ENCODE measurements at regions not wholly inside any gene's neighbourhood (a gene's known extent, or its start where the extent isn't known, plus 50 kb on each side); places are given as distances from the start of the nearest gene placed in this dataset.

DNA sequence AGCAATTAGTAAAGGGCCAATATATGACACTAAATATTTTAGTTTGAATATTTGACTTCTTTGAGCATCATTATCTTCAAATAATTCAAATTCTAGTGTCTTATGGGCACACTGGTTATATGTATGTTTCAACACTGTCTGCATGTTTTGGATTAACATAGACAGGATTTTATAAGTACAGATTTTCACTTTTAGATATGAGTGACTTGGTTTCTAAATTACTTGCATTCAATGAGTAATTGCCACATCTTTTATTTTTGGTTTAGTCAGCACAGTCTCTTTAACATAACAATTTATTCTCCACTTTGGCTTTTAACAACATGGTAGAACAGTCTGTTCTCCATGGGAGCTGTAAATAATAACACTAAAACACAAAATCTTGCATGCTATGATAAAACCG lies 674.8 kb downstream of the TBL1XR1 start:
- no peak for DNase-seq (ENCODE audit: low read depth)

DNA sequence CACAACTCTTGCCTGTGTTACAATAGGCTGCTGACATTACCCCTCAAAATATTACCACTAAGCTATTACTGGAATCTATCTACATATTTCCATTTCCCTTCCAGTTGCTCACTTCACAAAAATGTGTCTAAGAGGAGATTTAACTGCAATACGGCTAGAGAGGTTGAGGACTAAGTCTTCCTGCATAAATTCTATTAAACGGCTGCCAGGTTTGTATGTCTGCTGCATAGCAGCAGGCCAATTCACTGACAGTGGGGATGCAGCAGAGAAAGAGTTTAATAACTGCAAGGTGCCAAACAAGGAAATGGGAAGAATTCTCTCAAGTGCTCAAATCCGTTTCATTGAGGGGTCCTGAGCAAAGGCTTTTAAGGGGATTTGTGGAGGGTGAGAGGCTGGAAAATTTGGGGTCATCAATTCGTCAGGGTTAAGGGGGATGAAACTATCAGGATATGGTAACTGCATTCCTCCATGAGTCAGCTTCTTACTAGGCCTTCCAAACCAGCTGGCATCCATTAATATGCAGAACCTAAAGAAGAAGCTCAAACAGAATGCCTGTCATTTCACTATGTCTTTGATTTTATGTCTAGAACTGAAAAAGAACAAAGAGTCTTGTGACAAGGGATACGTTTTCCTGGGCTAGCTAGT lies 675.6 kb downstream of the TBL1XR1 start:
- peak; percentile 32 for DNase-seq (ENCODE audit: low read depth)
- H3K4me3 ChIP-seq (ENCODE audit: low read depth, low read length): no peak overlapping the region

More for the DNA sequence above, 674.8 kb downstream of the TBL1XR1 start:
- no peak overlapping the region for H3K4me3 ChIP-seq (ENCODE audit: low read depth, low read length)

DNA sequence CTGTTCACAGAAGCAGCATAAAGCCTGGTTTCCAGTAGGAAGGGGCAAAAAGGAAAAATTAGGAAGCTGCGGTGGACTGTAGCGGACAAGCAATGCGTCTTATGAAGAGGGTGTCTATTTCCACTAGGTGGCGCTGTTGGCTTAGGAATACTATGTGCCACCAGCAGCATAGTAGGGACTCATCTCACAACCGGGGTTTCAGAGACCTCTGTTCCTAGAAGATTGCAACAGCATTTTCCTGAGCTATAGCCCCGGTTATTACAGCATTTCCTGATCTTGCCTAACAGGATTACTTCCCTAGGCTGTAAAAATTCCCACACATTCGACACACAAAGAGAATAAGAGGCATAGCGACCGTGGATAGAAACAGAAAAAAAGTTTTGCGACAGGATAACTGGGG lies 683.0 kb downstream of the TBL1XR1 start:
- no peak overlapping the region for H3K4me3 ChIP-seq (ENCODE audit: low read depth, low read length)
- DNase-seq (ENCODE audit: low read depth): peak; percentile 18

DNA sequence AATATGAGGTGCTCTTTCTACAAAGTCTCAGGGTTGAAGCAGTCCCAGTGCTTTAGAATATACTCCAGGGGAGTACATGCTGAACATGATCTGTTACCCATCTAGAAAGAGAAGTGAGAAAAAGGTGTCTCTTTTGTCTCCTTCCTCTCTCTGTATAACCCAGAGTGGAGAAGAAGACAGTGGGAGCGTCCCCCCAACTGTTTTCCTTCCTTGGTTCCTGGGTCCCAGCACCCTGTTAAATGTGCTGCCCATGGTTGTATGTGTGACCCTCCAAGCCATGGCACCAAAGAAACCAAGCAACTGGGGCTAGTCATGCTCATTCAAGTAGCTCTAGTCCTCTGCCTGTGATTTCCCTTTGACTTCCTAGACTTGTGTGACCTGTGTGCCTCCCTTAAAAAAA lies 683.7 kb downstream of the TBL1XR1 start:
- no peak for DNase-seq (ENCODE audit: low read depth)

DNA sequence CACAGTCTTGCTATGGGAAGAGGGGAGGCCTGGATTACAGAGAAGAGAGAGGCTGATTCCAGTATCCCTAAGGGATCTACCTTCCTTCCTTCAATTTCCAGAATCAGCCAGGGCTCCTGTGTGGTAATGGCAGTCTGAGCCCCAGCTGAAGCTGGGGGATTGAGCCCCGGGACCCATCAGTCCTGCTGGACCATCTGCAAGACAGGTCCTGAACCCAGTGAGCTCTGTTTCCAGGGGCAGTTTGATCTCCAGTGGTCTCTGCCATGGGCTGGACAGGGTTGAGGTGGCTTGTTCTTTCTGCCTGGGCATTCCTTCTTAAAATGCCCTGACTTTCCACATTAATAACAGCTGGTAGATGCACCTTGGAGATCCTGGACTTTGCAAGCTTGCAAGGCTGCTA lies 685.2 kb downstream of the TBL1XR1 start:
- no peak for DNase-seq (ENCODE audit: low read depth)
- H3K4me3 ChIP-seq (ENCODE audit: low read depth, low read length): no peak overlapping the region

More for the DNA sequence above, 683.7 kb downstream of the TBL1XR1 start:
- no peak overlapping the region for H3K4me3 ChIP-seq (ENCODE audit: low read depth, low read length)

DNA sequence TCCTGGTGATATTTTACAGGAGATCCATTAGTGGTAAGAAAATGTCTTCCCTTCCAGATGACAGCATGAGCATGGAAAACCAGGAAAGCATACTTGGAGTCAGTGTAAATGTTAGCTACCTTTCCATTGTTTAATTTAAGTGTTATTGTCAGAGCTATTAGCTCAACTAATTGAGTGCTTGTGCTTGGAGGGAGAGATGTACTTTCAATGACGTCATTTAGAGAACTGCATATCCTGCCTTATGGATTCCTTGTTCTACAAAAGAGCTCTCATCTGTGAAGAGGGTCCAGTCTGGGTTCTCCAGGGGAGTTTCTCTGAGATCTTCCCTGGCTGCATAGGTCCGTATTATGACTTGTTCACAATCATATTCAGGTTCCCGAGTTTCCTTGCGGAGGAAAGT lies 687.2 kb downstream of the TBL1XR1 start:
- no peak for DNase-seq (ENCODE audit: low read depth)
- H3K4me3 ChIP-seq (ENCODE audit: low read depth, low read length): no peak overlapping the region

DNA sequence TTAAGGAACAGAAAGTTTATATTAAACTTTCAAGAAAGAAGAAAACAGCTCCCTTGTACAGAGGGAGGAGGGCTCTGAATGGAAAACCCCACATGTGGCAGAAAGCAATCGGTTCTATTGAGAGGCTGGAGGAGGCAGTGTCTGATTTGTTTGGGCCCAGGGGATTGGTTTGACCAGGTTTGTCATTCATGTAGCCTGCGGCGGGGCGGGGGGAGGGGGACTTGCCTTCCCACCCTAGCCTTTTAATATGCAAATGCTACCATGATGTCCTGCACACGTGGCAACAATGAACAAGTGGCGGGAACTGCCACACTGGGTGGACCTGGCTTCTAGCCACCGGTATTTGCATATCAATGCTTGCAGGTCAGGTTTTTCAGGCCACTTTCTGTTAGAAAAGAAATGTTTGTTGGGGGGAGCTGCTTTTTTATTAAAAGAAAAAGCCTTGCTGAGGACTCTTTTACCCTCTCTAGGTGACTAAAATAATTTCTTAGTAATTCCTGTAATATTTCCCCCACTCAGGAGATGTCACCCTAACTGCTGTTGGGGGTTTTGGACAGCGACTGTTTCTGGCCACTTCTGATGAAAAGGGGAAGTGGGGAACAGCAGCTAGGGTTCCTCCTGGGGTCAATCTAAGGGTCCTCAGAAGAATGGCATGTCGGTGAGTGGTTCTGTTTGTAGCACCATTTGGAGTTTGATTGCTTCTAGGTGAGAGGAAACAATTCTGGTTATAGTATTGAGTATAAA lies 691.2 kb downstream of the TBL1XR1 start:
- DNase-seq (ENCODE audit: low read depth): no peak
- no peak overlapping the region for H3K4me3 ChIP-seq (ENCODE audit: low read depth, low read length)

DNA sequence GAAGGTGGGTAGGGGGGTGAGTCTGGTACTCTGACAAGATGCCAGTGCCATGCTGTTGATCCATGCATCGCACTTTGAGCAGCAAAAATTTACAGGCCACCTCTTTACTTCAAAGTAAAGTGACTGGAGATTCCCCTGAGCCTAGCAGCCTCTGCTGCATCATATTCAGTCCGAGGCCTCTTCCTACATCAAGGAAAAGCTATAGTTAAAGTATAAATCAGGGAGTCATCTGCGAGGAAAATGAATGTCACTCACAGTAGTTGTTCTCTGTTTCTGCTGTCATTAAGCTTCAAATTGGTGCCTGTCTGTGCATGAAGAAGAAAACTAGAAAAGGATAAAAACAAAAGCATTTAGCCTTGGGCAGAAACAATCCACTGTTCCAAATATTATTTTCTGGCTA lies 706.2 kb downstream of the TBL1XR1 start:
- no peak overlapping the region for H3K4me3 ChIP-seq (ENCODE audit: low read depth, low read length)
- DNase-seq (ENCODE audit: low read depth): no peak

DNA sequence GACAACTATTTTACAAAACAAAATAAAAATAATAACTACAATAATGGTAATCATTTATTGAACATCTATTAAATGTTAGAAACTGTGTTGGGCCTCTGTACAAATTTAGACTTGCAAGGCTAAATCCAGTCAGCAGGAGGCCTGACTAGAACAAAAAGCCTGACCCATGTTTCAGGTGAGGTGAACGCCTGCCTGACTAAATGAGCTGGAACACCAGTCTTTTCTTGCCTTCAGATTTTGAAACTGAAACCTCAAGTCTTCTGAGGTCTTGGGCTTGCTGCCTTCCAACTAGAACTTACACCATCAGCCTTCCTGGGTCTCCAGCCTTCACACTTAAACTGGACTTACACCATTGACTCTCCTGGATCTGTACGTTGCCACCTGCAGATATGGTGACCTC lies 706.9 kb downstream of the TBL1XR1 start:
- no peak overlapping the region for H3K4me3 ChIP-seq (ENCODE audit: low read depth, low read length)
- DNase-seq (ENCODE audit: low read depth): no peak

DNA sequence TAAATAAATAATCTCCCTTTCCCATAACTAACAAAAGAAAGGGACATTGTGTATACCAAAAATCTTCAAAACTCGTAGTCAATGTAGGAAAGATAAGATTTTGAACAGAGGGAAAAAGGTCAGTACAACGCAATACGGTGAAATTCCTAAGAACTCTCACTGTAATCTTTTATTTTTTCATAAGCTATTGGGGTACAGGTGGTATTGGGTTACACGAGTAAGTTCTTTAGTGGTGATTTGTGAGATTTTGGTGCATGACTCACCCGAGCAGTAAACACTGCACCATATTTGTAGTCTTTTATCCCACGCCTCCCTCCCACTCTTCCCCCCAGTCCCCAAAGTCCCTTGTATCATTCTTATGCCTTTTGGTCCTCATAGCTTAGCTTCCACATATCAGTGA lies 718.0 kb downstream of the TBL1XR1 start:
- H3K4me3 ChIP-seq (ENCODE audit: low read depth, low read length): no peak overlapping the region

DNA sequence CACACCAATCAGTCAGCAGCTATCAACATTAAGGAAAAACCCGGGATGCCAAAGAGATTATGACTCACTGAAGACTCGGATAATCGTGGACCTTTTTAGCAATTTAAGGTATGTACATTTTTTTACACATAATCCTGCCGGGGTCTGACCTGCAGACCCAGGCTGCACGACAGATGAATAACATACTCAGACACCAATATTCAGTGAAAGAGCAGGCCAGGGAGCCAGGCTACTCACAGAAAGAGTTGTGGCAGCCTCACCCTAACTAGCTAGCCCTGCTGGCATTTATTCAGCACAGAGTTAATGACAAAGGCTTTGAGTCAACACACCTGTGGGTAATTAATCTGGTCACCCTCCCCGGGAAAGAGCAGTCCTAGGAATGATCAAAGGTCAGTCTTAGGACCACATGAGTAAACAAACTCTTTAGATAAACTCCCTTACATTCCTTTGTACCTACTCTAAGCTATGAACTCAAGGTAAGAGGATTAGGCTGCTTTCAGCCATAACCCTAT lies 727.5 kb downstream of the TBL1XR1 start:
- DNase-seq (ENCODE audit: low read depth): peak; percentile 1
- H3K4me3 ChIP-seq (ENCODE audit: low read depth, low read length): no peak overlapping the region

More for the DNA sequence above, 718.0 kb downstream of the TBL1XR1 start:
- DNase-seq (ENCODE audit: low read depth): no peak

DNA sequence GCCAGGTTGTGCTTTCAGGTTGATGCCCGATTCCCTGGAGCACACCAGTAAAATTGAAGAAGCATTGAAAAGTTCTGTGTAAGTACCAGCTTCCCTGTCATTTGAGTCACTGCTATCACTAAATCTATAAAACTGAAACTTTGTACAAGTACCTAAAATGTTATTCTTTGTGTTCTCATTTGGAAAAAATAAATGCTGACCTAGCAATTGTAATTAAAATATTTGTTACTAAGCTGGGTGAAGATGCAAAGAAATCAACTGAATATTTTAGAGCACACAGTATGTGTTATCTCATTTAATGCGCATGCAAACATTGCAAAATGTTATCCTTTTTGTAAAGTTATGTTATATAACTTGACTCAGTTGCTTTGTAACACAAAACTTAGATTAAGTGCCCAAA lies 733.7 kb downstream of the TBL1XR1 start:
- no peak overlapping the region for H3K4me3 ChIP-seq (ENCODE audit: low read depth, low read length)
- no peak for DNase-seq (ENCODE audit: low read depth)

DNA sequence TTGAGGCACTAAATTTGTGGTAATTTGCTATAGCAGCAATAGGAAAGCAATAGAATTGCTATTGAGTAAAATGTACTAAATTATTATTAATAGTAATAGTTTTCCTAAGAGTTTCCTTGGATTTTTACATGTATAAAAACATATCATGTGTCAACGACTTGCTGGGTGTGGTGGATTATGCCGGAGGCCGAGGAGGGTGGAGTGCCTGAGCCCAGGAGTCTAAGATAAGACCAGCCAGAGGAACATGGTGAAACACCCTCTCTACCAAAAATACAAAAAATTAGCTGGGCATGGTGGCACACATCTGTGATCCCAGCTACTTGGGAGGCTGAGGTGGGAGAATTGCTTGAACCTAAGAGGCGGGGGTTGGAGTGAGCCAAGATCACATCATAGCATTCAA lies 749.9 kb downstream of the TBL1XR1 start:
- DNase-seq (ENCODE audit: low read depth): no peak
- H3K4me3 ChIP-seq (ENCODE audit: low read depth, low read length): no peak overlapping the region

DNA sequence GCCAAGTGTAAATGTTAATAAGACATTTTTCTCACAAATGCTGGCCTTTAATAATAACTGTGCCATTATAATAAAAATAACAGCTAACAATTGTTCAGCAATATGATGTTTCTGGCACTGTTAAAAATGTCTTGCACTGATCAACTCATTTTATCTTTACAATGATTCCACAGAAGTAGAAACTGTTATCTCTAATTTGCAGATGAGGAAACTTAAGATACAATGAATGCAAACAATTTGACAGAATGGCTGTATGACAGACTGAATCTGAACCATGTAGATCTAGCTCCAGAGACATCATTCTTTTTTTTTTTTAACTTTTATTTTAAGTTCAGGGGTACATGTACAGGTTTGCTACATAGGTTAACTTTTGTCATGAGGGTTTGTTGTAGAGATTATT lies 755.0 kb downstream of the TBL1XR1 start:
- DNase-seq (ENCODE audit: low read depth): no peak
- H3K4me3 ChIP-seq (ENCODE audit: low read depth, low read length): no peak overlapping the region

DNA sequence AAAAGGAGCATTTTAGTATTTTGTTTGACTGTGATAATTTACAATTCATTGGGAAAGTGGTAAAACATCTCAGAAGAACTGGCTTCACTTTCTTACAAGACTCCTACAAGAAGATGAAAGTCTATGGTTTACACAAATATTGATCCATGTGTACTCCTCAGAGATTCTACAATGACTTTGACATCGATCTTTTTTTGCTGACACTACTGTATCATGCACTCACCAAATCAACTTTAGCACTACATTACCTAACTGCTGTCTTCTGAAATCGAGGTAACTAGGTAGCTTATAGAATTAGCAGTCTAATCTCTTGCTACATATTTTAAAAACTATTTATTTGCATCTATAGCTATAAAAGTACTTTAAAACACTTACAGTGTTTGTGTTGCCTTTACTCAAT lies 757.6 kb downstream of the TBL1XR1 start:
- DNase-seq (ENCODE audit: low read depth): no peak
- no peak overlapping the region for H3K4me3 ChIP-seq (ENCODE audit: low read depth, low read length)

DNA sequence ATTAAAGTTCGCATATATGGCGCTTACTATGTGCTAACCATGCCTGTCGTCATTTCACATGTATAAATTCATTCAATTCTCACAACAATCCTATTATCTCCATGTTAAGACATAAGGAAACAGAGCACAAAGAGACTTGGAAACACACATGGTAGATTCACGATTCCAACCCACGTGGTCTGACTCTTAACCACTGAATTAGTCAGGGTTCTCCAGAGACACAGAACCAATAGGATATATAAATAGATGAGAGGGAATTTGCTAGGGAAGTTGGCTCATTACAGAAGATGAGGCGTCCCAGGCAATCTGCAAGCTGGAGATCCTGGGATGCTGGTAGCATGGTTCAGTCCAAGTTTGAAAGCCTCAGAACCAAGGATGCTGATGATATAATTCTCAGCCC lies 765.3 kb downstream of the TBL1XR1 start:
- peak; percentile 11 for DNase-seq (ENCODE audit: low read depth)
- no peak overlapping the region for H3K4me3 ChIP-seq (ENCODE audit: low read depth, low read length)

DNA sequence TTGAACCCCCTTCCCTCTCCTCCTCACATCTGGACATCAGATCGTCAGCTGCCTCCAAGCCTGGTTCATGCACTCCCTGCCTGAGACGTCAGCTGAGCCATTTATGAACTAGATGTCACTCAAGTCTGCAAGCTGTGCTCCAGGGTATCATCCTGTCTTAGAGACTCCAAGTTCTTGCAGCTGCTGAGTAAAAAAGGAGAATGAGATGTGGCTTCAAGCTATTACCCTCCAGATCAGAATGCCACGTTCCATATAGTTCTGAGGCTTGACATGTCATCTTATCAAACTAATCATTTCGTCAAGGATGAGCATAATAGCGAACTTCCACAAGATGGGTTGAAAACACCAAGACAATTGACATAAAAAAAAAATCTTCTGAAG lies 766.3 kb downstream of the TBL1XR1 start:
- DNase-seq (ENCODE audit: low read depth): no peak
- no peak overlapping the region for H3K4me3 ChIP-seq (ENCODE audit: low read depth, low read length)

DNA sequence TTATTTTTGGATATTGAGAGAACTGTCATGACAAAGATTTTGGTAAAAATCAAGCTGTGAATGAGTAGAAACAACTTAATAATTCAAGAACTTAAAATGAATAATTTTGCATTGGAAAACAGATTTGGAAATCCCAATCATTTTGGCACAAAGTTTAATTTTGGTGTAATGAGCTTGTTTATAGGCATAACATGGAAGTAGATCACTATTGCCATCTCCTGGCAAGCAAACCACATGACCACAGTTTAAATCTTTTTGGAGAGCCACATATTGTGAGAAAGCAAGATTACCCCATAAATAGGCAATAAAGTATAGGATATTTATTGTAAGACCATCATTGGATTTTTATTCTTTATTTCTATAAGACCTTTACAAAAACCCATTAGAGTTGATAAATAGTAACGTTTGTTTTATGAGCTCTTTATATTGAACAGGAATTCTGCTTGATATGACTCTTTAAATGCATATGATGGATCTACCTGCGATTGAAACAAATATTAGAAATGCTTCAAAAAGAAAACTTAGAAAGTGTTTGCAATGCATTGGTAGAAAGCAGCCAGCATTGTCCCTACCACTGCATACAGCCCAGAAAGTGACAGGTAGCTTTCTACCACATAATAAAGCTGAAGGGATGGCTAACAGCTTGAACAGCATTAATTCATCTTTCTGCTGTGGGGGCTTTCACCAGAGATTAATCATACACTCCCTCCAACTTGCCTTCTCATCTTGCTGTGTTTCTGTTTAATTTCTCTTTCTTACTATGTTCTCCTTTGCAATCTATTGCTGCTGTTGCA lies 766.8 kb downstream of the TBL1XR1 start:
- DNase-seq (ENCODE audit: low read depth): peak; percentile 26
- no peak overlapping the region for H3K4me3 ChIP-seq (ENCODE audit: low read depth, low read length)

DNA sequence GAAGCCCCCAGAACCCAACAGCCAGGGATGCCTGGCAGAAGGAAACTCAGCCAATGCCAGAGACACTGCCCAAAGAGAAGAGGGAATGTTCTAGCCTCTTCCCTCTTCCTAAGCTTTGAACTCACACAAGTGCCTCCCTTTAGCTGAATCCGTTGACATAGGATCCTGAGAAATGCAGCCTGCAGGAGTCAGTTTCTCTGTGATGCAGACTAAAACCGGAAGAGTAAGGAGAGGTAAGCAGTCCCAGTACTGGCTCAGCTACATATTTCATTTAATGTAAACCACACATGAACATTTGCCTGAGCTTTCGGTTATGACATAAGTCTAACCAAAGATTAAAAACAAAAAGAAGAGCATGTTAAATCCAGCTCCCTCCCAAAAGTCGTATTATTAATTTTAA lies 768.7 kb downstream of the TBL1XR1 start:
- no peak for DNase-seq (ENCODE audit: low read depth)
- no peak overlapping the region for H3K4me3 ChIP-seq (ENCODE audit: low read depth, low read length)

DNA sequence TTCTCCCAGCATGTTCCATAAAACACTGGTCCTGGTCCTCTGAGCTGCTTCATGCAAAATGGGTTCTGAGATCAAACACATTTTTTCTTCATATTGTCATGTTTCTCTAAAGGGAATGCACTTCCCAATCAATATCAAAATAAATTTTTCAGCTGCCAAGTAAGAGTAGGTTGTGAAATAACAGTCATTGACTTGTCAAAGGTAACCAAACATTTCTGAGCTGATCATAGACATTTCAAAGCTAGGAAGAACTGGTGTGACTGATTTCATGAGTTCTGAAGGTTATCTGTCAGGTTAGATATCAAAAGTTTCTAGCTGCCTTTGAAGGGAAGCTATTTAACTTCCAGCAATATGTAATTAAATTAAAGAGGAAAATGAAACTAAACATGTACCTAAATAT lies 770.9 kb downstream of the TBL1XR1 start:
- DNase-seq (ENCODE audit: low read depth): no peak
- no peak overlapping the region for H3K4me3 ChIP-seq (ENCODE audit: low read depth, low read length)

Measured in skeletal muscle cell (primary cell).